Stimulated activated CD8-positive, alpha-beta memory T cell treated with anti-CD3 and anti-CD28 coated beads, Interleukin-7, amount 100 ng/mL, for 4 hours (primary cell): ENCODE measurements at regions not wholly inside any gene's neighbourhood (a gene's known extent, or its start where the extent isn't known, plus 50 kb on each side); places are given as distances from the start of the nearest gene placed in this dataset.

Experiments used
- DNase-seq, 2 donors: peaks; one replicate each; pipeline ENCODE4 v3.0.0-alpha.2; 2020; ENCODE audit warnings: low read depth in 2 of 2

DNA sequence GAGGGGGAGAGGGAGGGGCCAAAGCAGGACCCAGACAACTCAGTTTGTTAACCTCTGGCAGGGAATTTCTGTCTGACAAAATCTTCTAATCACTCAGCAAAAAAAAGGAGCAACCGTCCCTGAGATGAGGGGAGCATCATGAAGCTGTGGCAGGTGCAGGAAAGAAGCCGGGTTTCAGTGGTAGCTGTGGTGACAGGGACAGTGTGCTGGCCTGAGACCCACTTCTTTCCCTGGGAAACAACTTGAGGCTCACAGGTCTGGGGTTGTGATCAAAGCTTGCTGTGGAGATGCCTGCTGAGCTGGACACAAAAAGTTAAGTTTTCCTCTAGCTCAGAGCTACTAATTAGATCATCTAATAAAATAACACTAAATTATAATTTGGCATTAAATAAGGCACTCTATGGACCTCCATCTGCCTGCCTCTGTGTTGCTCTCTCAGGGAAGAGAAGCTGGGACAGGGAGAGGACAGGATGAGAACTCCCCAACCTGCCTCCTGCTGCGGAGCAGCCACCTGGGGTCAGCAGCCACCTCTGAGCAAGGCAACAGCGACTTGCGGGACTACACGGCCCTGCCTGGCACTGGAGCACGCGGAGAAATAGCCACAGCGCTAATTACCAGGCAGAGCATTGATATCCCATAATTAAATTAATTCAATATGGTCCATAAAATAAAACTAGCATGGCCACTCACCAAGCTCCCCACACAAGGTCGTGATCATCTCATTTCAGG lies 104.6 kb upstream of the TEX51 start:
- no peak for DNase-seq

DNA sequence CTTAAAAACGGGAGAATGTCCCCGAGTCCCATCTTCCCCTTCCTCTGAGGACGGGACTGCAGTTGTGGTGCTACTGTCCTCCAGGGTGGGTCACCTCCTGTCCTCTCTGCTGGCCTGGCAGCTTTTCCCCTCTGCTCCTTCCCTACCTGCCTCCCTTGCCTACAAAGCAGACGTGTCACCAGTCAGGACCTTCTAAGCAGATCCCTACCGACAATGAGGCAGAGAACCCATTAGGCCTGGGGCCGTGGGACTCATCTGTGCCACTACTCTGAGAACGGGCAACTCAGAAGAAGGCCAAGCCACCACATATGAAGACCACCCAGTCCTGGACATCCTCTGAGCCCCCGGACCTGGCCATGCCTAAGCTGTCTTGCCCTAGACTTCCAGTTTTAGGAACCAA lies 103.0 kb upstream of the TEX51 start:
- DNase-seq, result no peak

DNA sequence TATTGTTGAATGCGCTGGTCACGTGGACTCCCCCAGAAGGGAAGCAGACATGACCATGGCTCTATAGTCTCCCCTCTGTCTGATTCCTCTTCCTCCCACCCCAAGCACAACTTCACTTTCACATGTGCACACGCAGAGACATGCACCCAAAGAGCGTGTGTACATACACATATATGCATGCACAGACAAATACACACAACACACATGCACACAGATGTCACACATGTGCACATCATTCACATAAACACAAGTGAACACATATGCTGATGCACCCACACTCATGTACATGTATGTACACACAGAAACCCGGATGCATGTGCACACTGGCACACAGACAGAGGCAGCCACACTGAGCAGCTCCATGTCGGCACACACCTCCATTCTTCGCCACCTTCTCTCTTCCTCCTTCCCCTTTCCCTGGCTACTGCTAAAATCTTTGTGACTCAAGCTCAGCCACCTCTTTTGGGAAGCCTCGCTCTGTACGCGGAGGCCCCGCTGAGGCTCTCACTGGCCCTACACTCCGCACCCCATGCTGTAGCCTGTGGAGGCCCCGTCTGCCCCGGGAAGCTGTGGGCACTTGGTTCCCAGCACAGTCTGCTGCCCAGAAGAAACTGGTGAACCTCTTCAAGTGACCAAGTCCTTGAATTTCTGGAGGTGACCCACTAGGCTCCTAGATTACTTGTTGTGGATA lies 101.6 kb upstream of the TEX51 start:
- no peak for DNase-seq

DNA sequence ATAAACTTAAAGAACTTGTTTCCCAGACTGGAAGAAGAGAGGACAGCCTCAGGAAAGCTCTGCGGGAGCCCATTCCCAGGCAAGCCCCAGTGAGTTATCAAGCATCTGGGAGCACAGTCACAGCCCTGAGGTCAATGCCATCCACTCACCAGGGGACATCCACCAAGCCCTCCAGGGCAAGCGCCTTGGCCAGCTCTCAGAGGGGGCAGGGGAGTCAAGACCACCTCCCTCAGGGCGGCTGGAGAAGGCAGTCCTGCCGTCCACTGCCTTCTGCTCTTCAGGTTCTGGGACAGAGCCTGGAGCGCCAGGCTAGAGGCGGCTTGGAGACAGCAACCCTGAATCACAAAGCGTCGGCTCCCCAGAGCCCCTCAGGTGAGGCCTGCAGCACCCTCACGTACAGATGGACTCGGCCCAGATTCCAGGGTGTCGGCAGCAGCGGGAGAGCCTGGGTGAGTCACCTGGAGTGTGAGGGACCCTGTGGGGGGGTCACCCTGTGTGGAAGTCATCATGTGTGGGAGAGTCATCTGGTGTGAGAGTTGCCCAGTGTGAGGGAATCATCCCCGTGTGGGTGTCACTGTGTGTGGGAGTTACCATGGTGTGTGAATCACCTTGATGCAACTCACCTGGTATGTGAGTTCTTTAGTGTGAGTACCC lies 100.9 kb upstream of the TEX51 start:
- no peak for DNase-seq

DNA sequence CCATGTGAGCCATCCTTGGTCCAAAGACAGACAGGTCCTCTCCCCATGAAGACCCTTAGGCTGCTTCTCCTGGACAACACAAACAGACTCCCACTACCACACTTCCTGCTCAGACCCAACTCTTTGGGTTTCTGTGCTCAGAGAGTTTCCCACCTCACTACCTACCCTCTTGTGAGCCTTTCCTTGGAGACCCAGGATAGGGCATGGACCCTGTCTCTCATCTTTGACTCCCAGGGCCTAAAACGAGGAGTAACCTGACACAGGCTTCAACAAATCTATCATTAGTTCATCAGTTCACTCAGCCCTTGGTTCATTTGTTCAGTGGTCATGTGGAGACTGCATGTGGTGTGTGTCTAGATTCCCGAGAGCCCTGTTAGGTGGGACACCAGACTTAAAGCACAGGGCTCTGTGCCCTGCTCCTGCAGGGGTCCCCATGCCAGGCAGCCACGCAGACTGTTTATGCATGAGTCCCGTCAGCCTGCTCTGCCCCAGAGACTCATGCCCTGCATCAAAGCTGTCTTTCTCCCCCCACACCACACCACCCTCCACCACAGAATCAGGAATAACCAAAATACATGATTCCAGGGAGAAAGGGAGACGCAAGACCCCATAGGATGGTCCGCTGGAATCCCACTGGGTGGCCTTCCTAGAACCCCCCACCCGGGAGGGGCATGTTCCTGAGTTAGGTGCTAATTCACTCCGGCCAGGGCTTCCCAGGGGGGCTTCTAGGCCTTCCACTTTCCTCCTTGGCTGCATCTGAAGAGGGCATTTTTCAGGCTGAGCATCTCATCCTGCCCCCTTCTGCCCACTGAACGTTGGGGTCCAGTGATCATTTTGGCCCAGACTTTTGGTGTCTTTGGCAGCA lies 100.2 kb upstream of the TEX51 start:
- no peak for DNase-seq

DNA sequence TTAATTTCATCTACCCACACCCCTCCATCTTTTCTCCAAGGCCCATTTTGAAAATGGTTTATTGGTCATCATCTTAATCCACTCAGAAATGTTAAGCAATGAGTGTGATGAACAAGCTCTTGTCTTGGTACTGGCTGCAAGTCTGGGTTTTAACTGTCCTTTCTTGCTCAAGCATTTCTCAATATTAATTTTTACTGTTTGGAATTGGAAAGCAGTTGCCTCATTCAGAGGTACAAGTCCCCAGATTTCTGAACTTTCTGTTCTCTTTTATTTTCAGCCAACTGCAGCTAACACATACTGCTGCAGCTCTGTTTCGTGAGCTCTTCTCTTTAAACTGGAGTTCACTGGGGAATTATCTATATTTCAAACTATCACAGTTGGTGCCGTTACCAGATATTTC lies 99.4 kb upstream of the TEX51 start:
- no peak for DNase-seq

DNA sequence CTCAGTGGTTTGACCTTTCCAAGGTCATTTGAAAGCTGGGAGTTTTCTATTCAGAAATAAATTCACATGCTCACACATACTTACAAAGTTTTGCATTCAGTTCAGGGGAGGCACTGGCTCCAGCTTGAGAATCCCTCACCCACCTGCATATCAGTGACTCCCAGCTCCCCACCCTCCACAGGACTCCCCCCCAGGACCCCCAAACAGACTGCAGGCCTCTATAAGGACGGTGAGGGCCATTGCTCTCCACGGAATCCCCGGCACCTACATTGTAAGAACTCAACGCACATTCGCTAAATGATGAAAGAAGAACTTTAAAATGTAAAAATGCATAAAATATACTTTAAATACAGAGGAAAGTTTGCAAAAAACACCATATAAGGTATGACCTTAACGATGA lies 97.2 kb upstream of the TEX51 start:
- no peak for DNase-seq

DNA sequence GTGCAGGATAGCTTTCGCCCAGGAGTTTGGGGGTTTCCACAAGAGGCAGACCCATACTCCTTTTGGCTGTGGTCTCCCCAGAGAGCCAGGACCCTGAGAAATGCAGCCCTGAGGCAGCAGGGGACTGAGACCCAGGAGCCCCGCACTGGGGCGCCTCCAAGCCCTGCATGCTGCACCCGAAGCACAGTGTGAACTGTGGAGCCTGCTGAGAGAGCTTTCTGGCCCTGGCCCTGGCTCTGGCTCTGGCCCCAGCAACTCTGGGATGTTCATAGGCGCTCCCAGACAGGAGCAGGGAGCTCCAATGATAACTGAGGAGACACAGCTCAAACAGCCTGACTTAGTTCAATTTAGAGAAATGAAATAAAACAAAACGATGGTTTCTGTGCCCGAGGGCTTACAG lies 96.4 kb upstream of the TEX51 start:
- no peak for DNase-seq

DNA sequence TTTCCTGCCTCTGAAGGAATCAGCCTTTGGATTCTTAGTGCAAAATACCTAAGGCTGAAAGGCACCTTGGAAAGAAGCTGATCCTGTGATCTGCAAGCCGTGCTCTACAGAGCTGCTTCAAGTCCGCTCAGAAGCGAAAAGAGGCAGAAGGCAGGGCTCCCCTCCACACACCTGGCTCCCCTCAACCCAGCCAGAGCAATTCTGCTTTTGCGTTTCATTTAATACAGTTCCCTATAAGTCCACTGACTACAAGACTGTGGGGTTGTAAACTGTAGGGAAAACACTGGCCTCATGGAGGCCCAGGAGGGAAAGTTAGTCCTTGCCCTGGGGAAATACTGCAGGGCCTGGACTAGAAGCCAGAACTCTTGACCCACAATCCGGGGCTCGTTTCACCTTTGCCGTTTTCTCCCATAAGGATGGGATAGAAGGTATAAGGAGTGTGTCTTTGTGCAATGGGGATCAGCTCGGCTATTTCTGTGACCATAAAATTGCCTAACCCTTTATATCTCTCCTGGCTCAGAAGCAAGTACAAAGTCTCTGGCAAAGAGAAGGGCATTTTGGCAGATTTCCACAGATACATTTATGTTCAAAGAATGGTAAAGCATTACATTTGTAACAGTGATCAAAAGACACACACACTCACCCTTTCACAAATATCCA lies 95.8 kb upstream of the TEX51 start:
- no peak for DNase-seq

DNA sequence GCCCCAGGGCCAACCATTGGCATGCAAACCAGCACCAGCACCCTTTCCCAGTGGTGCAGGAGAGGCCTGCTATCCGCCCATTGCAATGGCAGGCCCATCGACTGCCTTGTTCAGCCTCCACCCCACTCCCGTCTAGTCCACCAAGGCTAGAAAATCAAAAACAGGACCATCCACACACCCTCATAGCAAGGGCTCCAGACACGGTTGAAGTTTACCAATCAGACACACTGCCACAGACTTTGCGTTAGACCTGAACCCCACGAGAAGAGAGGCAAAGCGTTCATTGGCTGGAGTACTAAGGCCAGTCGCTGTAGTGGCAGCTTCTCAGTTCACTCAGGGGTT lies 95.3 kb upstream of the TEX51 start:
- no peak for DNase-seq

DNA sequence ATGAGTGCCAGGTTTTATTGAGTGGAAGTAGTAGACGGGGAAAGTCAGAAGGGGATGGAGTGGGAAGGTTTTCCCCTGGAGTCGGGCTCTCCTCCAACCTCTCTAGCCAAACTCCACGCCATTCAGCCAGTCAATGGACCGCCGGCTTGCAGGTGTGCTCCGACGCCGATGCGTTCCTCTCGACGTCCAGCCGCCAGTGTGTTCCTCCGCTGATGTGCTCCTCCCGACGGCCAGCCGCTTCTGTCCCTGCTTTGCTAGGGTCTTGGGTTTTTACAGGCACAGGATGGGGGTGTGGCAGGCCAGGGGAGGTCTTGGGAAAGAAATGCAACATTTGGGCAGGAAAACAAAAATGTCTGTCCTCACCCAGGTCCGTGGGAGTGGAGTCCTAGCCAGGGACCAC lies 94.3 kb upstream of the TEX51 start:
- no peak for DNase-seq

DNA sequence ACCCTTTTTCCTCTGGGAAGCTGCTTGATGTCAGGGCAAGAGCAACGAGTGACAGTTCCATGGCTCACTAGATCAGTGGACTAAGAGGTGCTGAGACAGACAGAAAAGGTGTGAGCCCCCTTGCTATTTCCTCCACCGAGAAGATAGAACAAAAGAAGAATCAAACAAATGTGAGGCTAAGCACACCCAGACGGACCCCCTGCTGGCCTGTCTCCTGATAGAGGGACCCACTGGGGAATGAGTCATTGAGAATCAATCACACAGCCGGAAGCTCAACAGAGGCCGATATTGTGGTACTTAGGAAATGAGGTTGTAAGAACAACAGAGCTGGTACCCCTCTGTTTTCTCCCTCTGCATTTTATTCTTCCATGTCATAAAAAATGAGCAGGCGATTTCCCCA lies 89.8 kb upstream of the TEX51 start:
- DNase-seq, result no peak

DNA sequence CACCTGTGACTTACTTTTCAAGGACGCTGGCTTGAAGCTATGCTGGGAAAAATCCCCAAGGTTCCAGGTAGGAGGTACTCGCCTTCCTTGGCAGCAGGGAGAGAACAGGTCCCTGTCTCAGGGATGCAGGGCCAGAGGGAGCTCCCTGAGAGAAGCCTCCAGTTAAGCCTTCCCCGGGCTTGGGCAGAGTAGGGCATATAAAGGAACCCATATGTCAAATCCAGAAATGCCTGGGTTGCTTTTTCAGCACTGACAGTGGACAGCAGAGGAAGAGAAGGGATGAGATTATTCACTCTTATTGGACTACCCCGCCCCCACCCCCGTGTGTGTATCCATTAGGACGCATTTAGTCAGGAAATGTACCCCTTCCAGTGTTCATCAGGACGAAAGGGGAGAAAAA lies 89.3 kb upstream of the TEX51 start:
- DNase-seq, result no peak

DNA sequence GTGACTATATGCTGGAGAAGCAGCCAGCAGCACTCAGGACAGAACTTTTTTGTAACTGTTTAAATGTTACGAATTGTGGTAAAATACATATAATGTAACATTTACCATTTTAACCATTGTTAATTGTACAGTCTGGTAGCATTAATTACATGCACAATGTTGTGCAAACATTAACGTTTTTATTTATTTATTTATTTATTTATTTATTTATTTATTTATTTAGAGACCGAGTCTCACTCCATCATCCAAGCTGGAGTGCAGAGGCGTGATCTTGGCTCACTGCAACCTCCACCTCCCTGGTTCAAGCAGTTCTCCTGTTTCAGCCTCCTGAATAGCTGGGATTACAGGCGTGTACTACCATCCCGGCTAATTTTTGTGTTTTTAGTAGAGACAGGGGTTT lies 88.7 kb upstream of the TEX51 start:
- DNase-seq, result no peak

DNA sequence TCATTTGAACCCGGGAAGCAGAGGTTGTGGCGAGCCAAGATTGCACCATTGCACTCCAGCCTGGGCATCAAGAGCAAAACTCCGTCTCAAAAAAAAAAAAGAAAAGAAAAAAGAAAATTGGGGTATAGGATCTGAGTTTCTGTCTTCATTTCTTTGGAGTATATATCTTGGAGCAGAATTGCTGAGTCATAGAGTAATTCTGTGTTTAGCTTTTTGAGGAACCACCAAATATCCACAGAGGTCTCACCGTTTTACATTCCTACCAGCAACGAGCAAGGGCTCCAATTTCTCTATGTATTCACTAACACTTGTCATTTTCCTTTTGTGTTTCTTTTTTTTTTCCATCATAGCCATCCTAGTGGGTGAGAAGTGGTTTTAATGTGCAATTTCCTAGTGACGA lies 87.6 kb upstream of the TEX51 start:
- no peak for DNase-seq

DNA sequence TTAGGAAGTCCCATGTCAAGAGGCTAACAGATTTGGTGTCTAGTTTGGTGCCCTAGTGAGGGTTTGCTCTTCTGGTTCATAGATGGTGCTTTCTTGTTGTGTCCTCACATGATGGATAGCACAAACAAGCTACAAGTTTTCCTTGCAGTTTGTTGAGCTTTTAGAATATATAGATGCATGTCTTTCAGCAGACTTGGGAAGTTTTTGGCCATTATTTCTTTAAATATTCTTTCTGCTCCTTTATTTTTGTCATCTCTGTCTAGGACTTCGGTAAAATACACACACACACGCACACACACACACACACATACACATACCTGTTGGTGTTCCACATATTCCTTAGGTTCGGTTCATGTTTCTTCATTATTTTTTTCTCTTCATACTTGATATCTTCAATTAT lies 81.5 kb upstream of the TEX51 start:
- no peak for DNase-seq

DNA sequence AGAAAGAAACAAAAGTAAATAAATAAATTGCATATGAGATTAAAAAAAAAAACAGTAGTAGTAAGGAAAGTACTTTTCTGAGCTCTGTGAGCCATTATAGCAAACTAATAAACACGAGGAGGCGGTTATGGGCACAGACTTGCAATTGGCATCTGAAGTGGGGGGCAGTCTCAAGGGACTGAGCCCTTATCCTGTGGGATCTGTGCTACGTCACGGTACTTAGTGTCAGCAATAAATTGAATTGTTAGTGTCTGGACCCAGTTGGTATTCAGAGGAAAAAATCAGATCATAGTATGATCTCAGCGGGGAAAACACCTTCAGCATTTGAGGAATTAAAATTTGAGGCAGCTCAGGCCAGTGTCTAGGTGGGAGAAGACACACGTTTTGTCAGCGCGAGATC lies 76.6 kb upstream of the TEX51 start:
- no peak for DNase-seq

DNA sequence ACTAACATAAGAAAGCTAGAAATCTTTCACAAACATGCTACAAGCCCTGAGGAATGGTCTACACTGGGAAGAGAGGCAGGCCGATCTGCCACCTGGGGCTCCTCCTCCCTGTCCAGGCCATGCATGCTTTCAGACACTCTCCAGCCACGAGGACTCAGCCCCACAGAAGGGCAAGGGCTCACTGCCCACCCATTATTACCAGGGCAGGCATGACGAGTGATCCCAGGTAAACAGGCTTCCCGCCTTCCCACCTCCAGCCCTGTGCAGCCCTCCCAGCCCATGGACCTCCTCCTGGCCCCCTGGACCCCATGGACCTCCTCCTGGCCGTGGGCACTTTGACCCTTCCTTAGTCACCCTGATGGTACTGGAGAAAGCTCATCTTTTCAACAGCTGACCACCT lies 75.8 kb upstream of the TEX51 start:
- DNase-seq, result no peak

DNA sequence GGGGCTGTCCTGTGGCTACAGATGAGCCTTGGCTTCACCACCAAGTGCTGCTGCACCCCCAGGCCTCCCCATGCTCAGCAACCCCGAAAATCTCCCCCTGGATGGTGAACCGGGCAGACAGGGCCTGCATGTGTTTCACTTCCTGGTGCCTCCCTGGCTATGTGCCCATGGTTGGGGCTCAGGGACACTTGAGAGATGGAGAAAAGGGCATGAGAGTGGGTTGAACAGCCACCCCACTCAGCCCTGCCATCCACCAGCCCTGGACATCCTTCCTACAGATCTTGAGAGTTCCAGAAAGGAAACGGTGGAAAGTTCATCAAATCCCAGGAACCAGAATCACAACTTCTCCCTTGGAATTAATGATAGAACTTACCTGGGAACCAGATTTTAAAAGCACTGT lies 74.7 kb upstream of the TEX51 start:
- no peak for DNase-seq

DNA sequence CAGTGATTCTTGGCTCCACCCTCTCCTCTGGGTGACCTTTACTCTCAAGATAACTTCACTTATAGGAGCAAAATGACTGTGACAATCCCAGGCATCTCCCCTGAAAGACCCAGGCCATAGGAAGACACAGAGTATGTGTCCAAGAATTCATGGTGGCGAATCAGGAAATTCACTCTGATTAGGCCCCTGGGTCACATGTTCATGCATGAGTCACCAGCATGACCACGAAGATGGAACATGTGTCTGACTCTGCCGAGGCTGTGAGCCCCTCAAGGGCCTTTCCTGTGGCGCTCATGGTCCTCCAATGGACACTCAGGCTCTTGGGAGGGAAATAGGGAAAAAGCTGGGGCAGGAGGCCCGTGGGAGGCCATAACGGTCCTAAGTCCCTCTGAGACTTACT lies 74.0 kb upstream of the TEX51 start:
- DNase-seq, result no peak

DNA sequence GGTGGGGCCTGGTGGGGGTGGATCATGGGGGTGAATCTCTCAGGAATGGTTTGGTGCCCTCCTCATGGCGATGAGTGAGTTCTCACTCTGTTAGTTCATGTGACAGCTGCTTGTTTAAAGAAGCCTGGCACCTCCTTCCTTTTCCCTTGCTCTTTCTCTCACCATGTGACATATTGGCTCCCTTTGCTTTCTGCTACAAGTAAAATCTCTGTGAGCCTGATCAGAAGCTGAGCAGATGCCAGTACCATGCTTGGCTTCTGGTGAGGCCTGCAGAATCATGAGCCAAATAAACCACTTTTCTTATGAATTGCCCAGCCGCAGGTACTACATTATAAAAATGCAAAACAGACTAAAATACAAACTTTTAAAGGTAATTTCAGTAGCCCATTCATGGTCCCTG lies 73.4 kb upstream of the TEX51 start:
- DNase-seq, result no peak

DNA sequence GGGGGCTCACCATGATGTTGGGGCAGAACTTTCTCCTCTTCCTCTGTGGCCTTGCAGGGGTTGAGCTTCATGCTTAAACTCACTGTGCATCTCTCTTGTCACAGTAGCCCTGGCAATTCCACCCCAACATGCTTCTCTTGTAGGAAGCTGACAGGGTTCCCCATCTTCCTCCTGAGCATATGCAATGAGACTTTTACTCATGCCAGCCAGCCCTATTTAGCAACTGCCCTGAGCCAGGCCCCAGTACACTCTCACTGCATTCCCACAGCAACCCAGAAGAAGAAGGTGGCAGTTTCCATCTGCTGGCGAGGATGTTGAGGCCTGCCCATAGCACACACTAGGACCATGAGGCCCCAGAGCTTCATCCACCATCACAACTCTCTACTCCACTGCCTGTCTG lies 72.2 kb upstream of the TEX51 start:
- DNase-seq, result no peak
